ENCODE measurements at regions not wholly inside any gene's neighbourhood (a gene's known extent, or its start where the extent isn't known, plus 50 kb on each side); places are given as distances from the start of the nearest gene placed in this dataset.

DNA sequence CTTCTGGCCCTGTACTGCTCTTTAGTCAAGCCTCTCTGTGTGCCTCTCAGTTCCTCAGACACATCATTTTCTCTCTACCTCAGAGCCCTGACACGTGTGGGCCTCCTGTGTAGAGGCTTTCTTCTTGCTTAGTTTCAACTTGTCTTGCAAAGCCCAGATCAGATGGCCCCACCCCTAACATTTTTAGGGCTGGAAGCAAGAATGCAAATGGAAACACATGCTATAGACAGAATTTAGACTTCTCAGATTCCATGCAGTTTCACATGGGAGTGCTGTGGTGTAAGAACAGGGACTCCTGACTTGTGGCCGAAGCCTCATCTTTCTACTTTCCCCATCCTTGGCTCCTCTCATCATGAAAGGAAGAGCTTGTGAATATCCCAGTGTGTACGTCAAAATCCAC is 350.7 kb downstream of the DCHS2 start:
- TF ChIP-seq CTCF (IDR thresholded peaks at IDR 0.05; ENCODE audit: insufficient read depth, low read depth, low read length): no peak
- TF ChIP-seq EZH2 (IDR thresholded peaks at IDR 0.05; ENCODE audit: insufficient read depth, low read length): no peak
